ENCODE measurements at regions not wholly inside any gene's neighbourhood (a gene's known extent, or its start where the extent isn't known, plus 50 kb on each side); places are given as distances from the start of the nearest gene placed in this dataset.

DNA sequence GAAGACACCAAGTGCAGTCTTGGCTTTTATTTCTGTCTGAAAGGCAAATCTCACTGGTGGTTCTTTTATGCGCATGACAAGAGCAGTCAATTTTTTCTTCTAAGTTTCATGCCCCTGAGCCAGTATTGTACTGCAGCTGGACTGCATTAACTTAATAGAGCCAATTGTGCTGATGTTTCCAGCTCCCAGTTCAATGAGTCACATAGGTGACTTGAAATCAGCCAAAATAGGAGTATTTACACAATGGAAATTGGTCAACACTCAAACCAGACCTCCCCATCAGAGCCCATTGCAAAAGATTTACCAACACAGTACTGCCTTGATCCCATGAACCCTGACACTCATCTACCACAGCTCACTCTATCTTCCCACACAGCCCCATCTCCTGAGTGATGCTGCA is 100.3 kb upstream of the GUCY1A1 start:
- TF ChIP-seq RBBP5 (IDR thresholded peaks at IDR 0.05; ENCODE audit: borderline replicate concordance, low read depth, low read length) (no peak), HDAC2 (IDR thresholded peaks at IDR 0.05; ENCODE audit: borderline replicate concordance in 1 of 2, low read depth in 2 of 2, low read length in 2 of 2) (no peak), POLR2A (IDR thresholded peaks at IDR 0.05; ENCODE audit: control extremely low read depth in 1 of 2, low read depth in 2 of 2, low read length in 2 of 2) (no peak), NANOG (IDR thresholded peaks at IDR 0.05; ENCODE audit: insufficient read depth, low read depth, low read length, poor library complexity, severe bottlenecking) (no peak), RNF2 (IDR thresholded peaks at IDR 0.05; ENCODE audit: borderline replicate concordance, low read depth, low read length, missing control alignments, poor library complexity, severe bottlenecking) (no peak), GABPA (IDR thresholded peaks at IDR 0.05; ENCODE audit: borderline replicate concordance, insufficient read depth, low read length) (no peak), GTF2F1 (IDR thresholded peaks at IDR 0.05; ENCODE audit: borderline replicate concordance, low read depth, low read length) (no peak), JUN (IDR thresholded peaks at IDR 0.05; ENCODE audit: low read depth, low read length) (no peak), TAF1 (IDR thresholded peaks at IDR 0.05; ENCODE audit: low read depth, low read length) (no peak), KDM4A (IDR thresholded peaks at IDR 0.05; ENCODE audit: low read depth, low read length, severe bottlenecking) (no peak), SIN3A (conservative IDR thresholded peaks at IDR 0.05 in 1 of 2, IDR thresholded peaks at IDR 0.05 in 1 of 2; ENCODE audit: low read depth in 1 of 2, low read length in 2 of 2) (no peak)
- TF ChIP-seq, protein P1, sequence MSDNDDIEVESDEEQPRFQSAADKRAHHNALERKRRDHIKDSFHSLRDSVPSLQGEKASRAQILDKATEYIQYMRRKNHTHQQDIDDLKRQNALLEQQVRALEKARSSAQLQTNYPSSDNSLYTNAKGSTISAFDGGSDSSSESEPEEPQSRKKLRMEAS (IDR thresholded peaks at IDR 0.05): no peak
- TF ChIP-seq, protein P2, sequence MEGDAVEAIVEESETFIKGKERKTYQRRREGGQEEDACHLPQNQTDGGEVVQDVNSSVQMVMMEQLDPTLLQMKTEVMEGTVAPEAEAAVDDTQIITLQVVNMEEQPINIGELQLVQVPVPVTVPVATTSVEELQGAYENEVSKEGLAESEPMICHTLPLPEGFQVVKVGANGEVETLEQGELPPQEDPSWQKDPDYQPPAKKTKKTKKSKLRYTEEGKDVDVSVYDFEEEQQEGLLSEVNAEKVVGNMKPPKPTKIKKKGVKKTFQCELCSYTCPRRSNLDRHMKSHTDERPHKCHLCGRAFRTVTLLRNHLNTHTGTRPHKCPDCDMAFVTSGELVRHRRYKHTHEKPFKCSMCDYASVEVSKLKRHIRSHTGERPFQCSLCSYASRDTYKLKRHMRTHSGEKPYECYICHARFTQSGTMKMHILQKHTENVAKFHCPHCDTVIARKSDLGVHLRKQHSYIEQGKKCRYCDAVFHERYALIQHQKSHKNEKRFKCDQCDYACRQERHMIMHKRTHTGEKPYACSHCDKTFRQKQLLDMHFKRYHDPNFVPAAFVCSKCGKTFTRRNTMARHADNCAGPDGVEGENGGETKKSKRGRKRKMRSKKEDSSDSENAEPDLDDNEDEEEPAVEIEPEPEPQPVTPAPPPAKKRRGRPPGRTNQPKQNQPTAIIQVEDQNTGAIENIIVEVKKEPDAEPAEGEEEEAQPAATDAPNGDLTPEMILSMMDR (IDR thresholded peaks at IDR 0.05; ENCODE audit: control extremely low read depth in 1 of 3, insufficient read depth in 1 of 3, low read depth in 1 of 3, low read length in 3 of 3): no peak

Data from H1 (cell line).